K562 (cell line): ENCODE measurements at regions not wholly inside any gene's neighbourhood (a gene's known extent, or its start where the extent isn't known, plus 50 kb on each side); places are given as distances from the start of the nearest gene placed in this dataset.

ENCODE experiments used
- CBFB ChIP-seq: sonication (generic); formaldehyde crosslinking; IDR thresholded peaks from 2 replicates; pipeline ENCODE4 v1.4.0; 2020; ENCODE audit warnings: mild to moderate bottlenecking, missing genetic modification reagents
- CBX3 ChIP-seq, 2 experiments: IDR thresholded peaks; 1 replicate in 1 of 2; 2 replicates in 1 of 2; pipeline ENCODE4 v1.6.1; 2012; ENCODE audit warnings: inconsistent platforms in 2 of 2, low read length in 2 of 2, borderline replicate concordance in 1 of 2, control low read depth in 1 of 2
- CTCF ChIP-seq, 3 experiments: IDR thresholded peaks in 2 of 3; conservative IDR thresholded peaks in 1 of 3; 2 replicates each; pipeline ENCODE4 v1.5.1; 2011 to 2012; ENCODE audit warnings: low read length in 3 of 3, mild to moderate bottlenecking in 3 of 3, control low read depth in 2 of 3, improper control_type of control experiment in 1 of 3, inconsistent platforms in 1 of 3, low read depth in 1 of 3, mixed read lengths in 1 of 3, moderate library complexity in 1 of 3; ENCODE audit not compliant: insufficient read depth in 2 of 3
- FIP1L1 ChIP-seq: fragments of 200-400 bp; formaldehyde crosslinking; IDR thresholded peaks from 2 replicates; pipeline ENCODE4 v1.6.1; 2018; ENCODE audit warnings: mild to moderate bottlenecking, low read depth, low read length; ENCODE audit not compliant: poor library complexity, severe bottlenecking
- ZBTB5 ChIP-seq: fragments of 450-650 bp; IDR thresholded peaks from 2 replicates; pipeline ENCODE4 v1.6.1; 2017; ENCODE audit warnings: antibody characterized with exemption
- ZNF274 ChIP-seq: IDR thresholded peaks from 2 replicates; pipeline ENCODE4 v1.6.1; 2011; ENCODE audit warnings: low read depth, mild to moderate bottlenecking, low read length, moderate library complexity, borderline replicate concordance
- ZNF324 ChIP-seq: fragments of 250-450 bp; sonication (Bioruptor Pico); IDR thresholded peaks from 2 replicates; pipeline ENCODE4 v1.4.0; 2020; ENCODE audit warnings: mild to moderate bottlenecking
- ZNF384 ChIP-seq: IDR thresholded peaks from 2 replicates; pipeline ENCODE4 v1.6.1; 2012; ENCODE audit warnings: low read depth, low read length, improper control_type of control experiment
- ZNF408 ChIP-seq: fragments of 250-450 bp; sonication (Bioruptor Pico); IDR thresholded peaks from 2 replicates; pipeline ENCODE4 v1.4.0; 2020; ENCODE audit warnings: low read depth, mild to moderate bottlenecking, moderate library complexity

GRCh38 chr18:30915336-30915988, 127.1 kb downstream of the DSC3 start:
- no peak for TF ChIP-seq CTCF (IDR thresholded peaks at IDR 0.05 in 2 of 3, conservative IDR thresholded peaks at IDR 0.05 in 1 of 3; ENCODE audit: insufficient read depth in 2 of 3, low read depth in 1 of 3, low read length in 3 of 3)
- no peak for TF ChIP-seq ZNF384
- TF ChIP-seq ZNF274: no peak
- no peak for TF ChIP-seq FIP1L1
- TF ChIP-seq ZBTB5: no peak
- no peak for TF ChIP-seq CBX3 (IDR thresholded peaks at IDR 0.05; ENCODE audit: borderline replicate concordance in 1 of 2, low read length in 2 of 2)
- TF ChIP-seq ZNF408 (CRISPR knock-in tag): no peak
- no peak for TF ChIP-seq ZNF324 (CRISPR knock-in tag)
- TF ChIP-seq CBFB (CRISPR knock-in tag): no peak
